ENCODE measurements at regions not wholly inside any gene's neighbourhood (a gene's known extent, or its start where the extent isn't known, plus 50 kb on each side); places are given as distances from the start of the nearest gene placed in this dataset.

DNA sequence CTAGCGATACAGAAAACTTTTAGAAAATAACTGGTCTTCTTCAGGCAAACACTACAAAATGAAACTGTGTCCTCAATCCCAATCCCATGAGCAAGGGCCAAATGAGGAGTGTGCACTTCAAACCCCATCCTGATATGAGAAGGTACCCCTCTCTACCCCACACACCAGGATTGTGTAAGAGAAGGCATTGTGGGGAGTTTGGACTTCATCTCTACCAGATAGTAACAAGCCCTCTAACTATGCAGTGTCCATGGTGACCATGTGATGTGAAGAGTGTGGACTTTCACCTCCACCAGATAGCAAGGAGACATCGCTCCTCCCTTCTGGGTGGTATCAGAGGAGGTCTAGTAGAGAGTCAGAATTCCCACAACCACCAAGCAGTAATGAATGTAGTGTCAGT lies 769.3 kb downstream of the MECOM start:
- H3K79me2 ChIP-seq (ENCODE audit: insufficient read depth, low read length): no peaks in the 10 kb centered on the region
- H3K27ac ChIP-seq (ENCODE audit: low read length): no peak overlapping the region
- H4K20me1 ChIP-seq (ENCODE audit: insufficient read depth, low read length): no peaks in the 10 kb centered on the region
- no peaks in the 10 kb centered on the region for H3K36me3 ChIP-seq (ENCODE audit: insufficient read depth, low read length)
- no peak overlapping the region for H3K4me2 ChIP-seq (ENCODE audit: insufficient read depth, low read length)
- no peak overlapping the region for H3K9ac ChIP-seq (ENCODE audit: low read depth, low read length)
- H3K27me3 ChIP-seq (ENCODE audit: insufficient read depth, low read length, poor library complexity): no peaks in the 10 kb centered on the region
- ATAC-seq (ENCODE audit: insufficient read depth, low read depth): no peak
- no peaks in the 10 kb centered on the region for H3K9me3 ChIP-seq (ENCODE audit: insufficient read depth, low read length, severe bottlenecking)
- TF ChIP-seq, protein P1, sequence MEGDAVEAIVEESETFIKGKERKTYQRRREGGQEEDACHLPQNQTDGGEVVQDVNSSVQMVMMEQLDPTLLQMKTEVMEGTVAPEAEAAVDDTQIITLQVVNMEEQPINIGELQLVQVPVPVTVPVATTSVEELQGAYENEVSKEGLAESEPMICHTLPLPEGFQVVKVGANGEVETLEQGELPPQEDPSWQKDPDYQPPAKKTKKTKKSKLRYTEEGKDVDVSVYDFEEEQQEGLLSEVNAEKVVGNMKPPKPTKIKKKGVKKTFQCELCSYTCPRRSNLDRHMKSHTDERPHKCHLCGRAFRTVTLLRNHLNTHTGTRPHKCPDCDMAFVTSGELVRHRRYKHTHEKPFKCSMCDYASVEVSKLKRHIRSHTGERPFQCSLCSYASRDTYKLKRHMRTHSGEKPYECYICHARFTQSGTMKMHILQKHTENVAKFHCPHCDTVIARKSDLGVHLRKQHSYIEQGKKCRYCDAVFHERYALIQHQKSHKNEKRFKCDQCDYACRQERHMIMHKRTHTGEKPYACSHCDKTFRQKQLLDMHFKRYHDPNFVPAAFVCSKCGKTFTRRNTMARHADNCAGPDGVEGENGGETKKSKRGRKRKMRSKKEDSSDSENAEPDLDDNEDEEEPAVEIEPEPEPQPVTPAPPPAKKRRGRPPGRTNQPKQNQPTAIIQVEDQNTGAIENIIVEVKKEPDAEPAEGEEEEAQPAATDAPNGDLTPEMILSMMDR (IDR thresholded peaks at IDR 0.05; ENCODE audit: borderline replicate concordance, extremely low read depth, low read length, poor library complexity, severe bottlenecking): no peak
- no peak for TF ChIP-seq EZH2 (IDR thresholded peaks at IDR 0.05; ENCODE audit: borderline replicate concordance, low read depth, low read length, severe bottlenecking)
- H2AFZ ChIP-seq (ENCODE audit: low read depth, low read length): no peak overlapping the region
- no peak for DNase-seq
- H3K4me1 ChIP-seq (ENCODE audit: insufficient read depth, low read length): no peaks in the 10 kb centered on the region
- H3K4me3 ChIP-seq (ENCODE audit: low read depth in 1 of 2, low read length in 2 of 2): no peak overlapping the region

DNA sequence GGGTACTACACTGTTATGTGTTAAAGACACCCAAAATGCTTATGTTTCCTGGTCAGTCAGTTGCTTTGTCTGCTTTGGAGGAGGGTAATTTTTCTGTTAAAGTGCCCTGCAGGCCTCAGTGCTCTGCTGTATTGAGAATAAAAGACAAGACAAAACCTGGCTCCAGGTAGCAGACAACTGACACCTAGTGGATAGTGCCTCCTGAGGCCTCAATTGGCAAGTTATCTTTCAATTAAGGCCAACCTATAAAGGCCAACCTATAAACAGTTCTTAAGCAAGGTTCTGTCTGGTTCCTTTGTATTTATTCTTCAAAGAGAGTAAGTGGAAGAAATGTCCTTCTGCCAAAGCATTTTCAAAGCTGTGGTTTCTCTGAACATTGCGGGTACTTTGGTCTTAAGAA lies 773.8 kb downstream of the MECOM start:
- no peaks in the 10 kb centered on the region for H3K4me1 ChIP-seq (ENCODE audit: insufficient read depth, low read length)
- H3K27ac ChIP-seq (ENCODE audit: low read length): no peak overlapping the region
- H3K4me2 ChIP-seq (ENCODE audit: insufficient read depth, low read length): no peak overlapping the region
- H3K27me3 ChIP-seq (ENCODE audit: insufficient read depth, low read length, poor library complexity): no peaks in the 10 kb centered on the region
- no peak overlapping the region for H3K9ac ChIP-seq (ENCODE audit: low read depth, low read length)
- no peak for ATAC-seq (ENCODE audit: insufficient read depth, low read depth)
- no peaks in the 10 kb centered on the region for H3K36me3 ChIP-seq (ENCODE audit: insufficient read depth, low read length)
- H2AFZ ChIP-seq (ENCODE audit: low read depth, low read length): no peak overlapping the region
- TF ChIP-seq EZH2 (IDR thresholded peaks at IDR 0.05; ENCODE audit: borderline replicate concordance, low read depth, low read length, severe bottlenecking): no peak
- TF ChIP-seq, protein P1 (IDR thresholded peaks at IDR 0.05; ENCODE audit: borderline replicate concordance, extremely low read depth, low read length, poor library complexity, severe bottlenecking): no peak
- no peaks in the 10 kb centered on the region for H4K20me1 ChIP-seq (ENCODE audit: insufficient read depth, low read length)
- H3K4me3 ChIP-seq (ENCODE audit: low read depth in 1 of 2, low read length in 2 of 2): no peak overlapping the region
- no peaks in the 10 kb centered on the region for H3K9me3 ChIP-seq (ENCODE audit: insufficient read depth, low read length, severe bottlenecking)
- no peaks in the 10 kb centered on the region for H3K79me2 ChIP-seq (ENCODE audit: insufficient read depth, low read length)
- no peak for DNase-seq

DNA sequence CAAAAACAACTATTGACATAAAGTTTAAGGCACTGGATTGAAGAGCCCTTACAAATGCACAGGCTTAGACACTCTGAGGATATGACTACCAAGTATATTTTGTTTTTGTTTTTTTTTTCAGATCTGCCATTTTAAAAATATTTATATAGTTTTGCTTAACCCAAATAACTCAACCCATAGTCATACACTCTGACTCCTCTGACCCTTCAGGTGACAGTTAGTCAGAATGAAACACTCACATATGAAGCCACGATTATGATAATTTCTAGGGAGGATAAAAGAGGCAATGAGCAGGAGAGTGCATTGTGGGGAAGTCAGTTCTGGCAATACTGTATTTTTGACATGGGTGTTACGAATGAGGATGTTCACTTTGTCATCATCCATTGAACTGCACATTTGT lies 774.7 kb downstream of the MECOM start:
- Histone ChIP-seq H3K4me3 (ENCODE audit: low read depth in 1 of 2, low read length in 2 of 2) (no peak overlapping the region), H4K20me1 (ENCODE audit: insufficient read depth, low read length) (no peaks in the 10 kb centered on the region), H3K36me3 (ENCODE audit: insufficient read depth, low read length) (no peaks in the 10 kb centered on the region), H3K9me3 (ENCODE audit: insufficient read depth, low read length, severe bottlenecking) (no peaks in the 10 kb centered on the region), H3K79me2 (ENCODE audit: insufficient read depth, low read length) (no peaks in the 10 kb centered on the region), H3K27ac (ENCODE audit: low read length) (no peak overlapping the region), H2AFZ (ENCODE audit: low read depth, low read length) (no peak overlapping the region), H3K27me3 (ENCODE audit: insufficient read depth, low read length, poor library complexity) (no peaks in the 10 kb centered on the region), H3K4me1 (ENCODE audit: insufficient read depth, low read length) (no peaks in the 10 kb centered on the region), H3K4me2 (ENCODE audit: insufficient read depth, low read length) (no peak overlapping the region), H3K9ac (ENCODE audit: low read depth, low read length) (no peak overlapping the region)
- TF ChIP-seq, protein P1 (IDR thresholded peaks at IDR 0.05; ENCODE audit: borderline replicate concordance, extremely low read depth, low read length, poor library complexity, severe bottlenecking): no peak
- TF ChIP-seq EZH2 (IDR thresholded peaks at IDR 0.05; ENCODE audit: borderline replicate concordance, low read depth, low read length, severe bottlenecking): no peak
- ATAC-seq (ENCODE audit: insufficient read depth, low read depth) (no peak), DNase-seq (no peak)

DNA sequence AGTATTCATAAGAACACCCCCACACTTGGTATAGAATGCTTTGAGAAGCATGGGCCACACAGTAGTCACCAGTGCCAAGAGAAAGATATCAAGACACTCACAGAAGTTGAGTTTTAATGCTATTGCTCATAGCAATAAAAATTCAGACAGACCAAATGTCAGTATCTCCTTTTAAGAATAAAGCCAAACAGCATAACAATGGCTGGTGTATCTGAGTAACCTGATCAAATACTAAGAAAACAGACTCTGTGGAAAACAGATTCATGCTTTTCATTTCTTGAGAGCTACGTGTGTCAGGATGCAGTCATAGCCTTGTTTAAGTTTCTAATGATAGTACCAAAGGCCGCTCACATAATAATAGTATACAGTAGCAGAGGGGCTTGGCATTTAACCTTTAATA lies 778.5 kb downstream of the MECOM start:
- no peaks in the 10 kb centered on the region for H3K27me3 ChIP-seq (ENCODE audit: insufficient read depth, low read length, poor library complexity)
- DNase-seq (no peak), ATAC-seq (ENCODE audit: insufficient read depth, low read depth) (no peak)
- no peak overlapping the region for H3K4me3 ChIP-seq (ENCODE audit: low read depth in 1 of 2, low read length in 2 of 2)
- H3K9ac ChIP-seq (ENCODE audit: low read depth, low read length): no peak overlapping the region
- no peaks in the 10 kb centered on the region for H3K36me3 ChIP-seq (ENCODE audit: insufficient read depth, low read length)
- no peaks in the 10 kb centered on the region for H3K79me2 ChIP-seq (ENCODE audit: insufficient read depth, low read length)
- H3K4me2 ChIP-seq (ENCODE audit: insufficient read depth, low read length): no peak overlapping the region
- H2AFZ ChIP-seq (ENCODE audit: low read depth, low read length): no peak overlapping the region
- TF ChIP-seq, protein P1 (IDR thresholded peaks at IDR 0.05; ENCODE audit: borderline replicate concordance, extremely low read depth, low read length, poor library complexity, severe bottlenecking): no peak
- no peak for TF ChIP-seq EZH2 (IDR thresholded peaks at IDR 0.05; ENCODE audit: borderline replicate concordance, low read depth, low read length, severe bottlenecking)
- no peaks in the 10 kb centered on the region for H3K9me3 ChIP-seq (ENCODE audit: insufficient read depth, low read length, severe bottlenecking)
- H3K27ac ChIP-seq (ENCODE audit: low read length): no peak overlapping the region
- no peaks in the 10 kb centered on the region for H3K4me1 ChIP-seq (ENCODE audit: insufficient read depth, low read length)
- H4K20me1 ChIP-seq (ENCODE audit: insufficient read depth, low read length): no peaks in the 10 kb centered on the region
